NCI-H345 treated with DMSO at 0.1 percent for 48 hours (cell line): ENCODE measurements at regions not wholly inside any gene's neighbourhood (a gene's known extent, or its start where the extent isn't known, plus 50 kb on each side); places are given as distances from the start of the nearest gene placed in this dataset.
"Not testable (repeated sequence)": the region's sequence is repeated elsewhere in the genome, so short reads cannot be mapped to it uniquely, and the experiment has no call there.

Experiments
- DNase-seq: peaks from one replicate; lab custom pipeline; 2025; ENCODE audit not compliant: unreplicated experiment; lab: John Stamatoyannopoulos, UW

DNA sequence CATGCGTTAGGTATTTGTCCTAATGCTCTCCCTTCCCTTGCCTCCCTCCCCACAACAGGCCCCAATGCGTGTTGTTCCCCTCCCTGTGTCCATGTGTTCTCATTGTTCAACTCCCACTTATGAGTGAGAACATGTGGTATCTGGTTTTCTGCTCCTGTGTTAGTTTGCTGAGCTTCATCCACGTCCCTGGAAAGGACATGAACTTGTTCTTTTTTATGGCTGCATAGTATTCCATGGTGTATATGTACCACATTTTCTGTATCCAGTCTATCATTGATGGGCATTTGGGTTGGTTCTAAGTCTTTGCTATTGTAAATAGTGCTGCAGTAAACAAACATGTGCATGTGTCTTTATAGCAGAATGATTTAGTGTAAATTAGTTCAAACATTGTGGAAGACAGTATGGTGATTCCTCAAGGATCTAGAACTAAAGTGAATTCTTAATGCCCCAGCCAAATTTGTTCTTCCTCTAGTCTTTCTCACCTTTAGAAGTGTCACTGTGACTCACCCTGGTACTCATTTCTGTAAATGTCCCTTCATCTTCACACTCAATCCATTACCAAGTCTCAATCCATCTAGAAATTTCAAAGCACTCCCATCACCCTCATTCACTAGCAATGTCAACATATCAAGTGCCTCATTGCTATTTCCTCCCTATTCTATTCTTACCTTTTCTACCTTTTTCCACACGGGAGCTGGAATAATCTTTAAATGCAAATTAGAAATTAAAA lies 123.9 kb downstream of the MREG start:
- DNase-seq = not testable (repeated sequence)

- no peak for DNase-seq
Observed at GRCh38 chr2:215888680-215889079, 124.7 kb downstream of the MREG start.

DNA sequence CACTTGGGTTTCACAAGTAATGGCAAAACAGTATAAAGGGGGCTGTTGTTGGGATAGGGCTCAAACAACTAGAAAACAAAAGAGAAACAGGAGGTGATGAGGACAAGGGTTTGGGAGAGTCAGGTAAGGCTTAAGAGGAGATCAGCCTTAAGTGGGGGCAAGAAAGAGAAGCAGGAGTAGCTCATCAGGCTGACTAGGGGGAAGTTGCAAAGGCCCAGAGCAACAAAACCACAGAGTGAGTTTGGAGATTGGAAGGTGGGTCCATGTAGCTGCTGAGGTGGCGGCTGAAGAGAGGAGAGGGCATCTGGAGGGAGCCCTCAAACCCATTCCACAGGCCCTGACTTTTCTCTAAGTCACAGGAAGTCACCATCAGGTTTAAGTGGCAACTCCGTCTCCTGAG lies 126.0 kb downstream of the MREG start:
- DNase-seq = no peak

GRCh38 chr2:215886022-215886421 lies 127.3 kb downstream of the MREG start:
- no peak for DNase-seq

- DNase-seq = no peak
Observed at GRCh38 chr2:215885536-215885935, 127.8 kb downstream of the MREG start.

DNA sequence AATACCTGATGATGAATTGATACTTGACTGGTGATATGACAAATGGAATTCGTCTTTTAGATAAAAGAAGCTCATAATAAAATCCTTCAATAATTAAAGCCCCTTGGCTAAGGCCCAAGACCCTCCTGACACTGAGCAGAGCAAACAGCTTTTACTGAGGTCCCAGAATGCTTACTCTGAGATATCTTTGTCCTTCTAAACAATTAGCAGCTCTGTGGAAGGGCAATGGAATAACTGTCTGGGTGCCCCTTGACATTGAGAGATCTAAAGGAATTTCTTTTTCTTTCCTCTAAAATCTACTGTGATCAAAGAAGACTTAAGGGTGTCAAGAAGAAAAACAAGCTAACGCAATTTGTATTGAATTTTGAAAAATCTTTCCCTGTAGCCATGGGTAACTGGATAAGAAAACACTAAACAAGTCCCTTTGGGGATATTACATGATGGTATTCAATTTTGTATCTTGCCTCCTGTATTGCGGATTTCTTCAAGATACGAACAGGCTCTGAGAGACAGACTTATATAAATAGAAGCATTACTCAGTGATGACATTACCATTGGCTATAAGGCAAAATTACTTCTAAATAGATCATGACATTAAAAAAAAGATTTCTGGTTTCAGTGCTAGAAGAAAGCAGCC lies 128.8 kb downstream of the MREG start:
- no peak for DNase-seq

GRCh38 chr2:215883799-215884198 lies 129.6 kb downstream of the MREG start:
- no peak for DNase-seq

DNA sequence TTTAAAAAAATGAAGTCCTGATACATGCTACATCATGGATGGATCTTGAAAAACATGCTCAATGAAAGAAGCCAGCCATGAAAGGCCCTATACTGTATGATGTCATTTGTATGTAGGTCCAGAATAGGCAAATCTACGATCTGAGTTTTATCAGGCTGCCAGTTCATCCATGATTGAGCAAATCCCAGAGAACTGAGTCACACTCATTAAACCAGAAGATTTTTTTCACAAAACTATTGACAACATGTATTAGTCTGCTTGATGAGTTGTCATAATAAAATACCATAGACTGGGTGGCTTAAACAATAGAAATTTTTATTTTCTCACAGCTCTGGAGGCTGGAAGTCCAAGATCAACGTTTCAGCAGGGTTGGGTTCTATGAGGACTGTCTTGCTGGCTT lies 130.7 kb downstream of the MREG start:
- no peak for DNase-seq

DNA sequence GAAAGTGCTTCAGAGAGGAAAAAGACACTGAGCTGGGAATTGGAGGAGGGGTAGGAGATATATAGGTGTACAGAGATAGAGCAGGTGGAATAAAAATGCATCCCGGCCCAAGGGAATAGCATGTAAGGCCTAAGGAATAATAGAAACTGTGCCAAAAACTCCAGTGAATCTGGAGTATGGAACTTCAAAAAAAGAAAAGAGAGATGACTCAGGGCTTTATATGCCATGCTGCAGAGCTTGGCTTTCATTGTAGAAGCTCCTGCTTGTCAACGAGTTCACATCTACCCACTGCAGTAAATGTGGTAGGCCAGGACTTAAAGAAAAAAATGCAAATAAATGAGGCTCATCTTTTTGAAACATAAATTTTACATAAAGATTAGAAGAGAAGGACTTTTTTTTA lies 131.8 kb downstream of the MREG start:
- DNase-seq = no peak

- no peak for DNase-seq
Observed at GRCh38 chr2:215880970-215881369, 132.4 kb downstream of the MREG start.

- DNase-seq = no peak
Observed at GRCh38 chr2:215879977-215880940, 133.1 kb downstream of the MREG start.

- DNase-seq = no peak
Observed at GRCh38 chr2:215879331-215879730, 134.0 kb downstream of the MREG start.

- no peak for DNase-seq
Observed at GRCh38 chr2:215878476-215879063, 134.8 kb downstream of the MREG start.

- no peak for DNase-seq
Observed at GRCh38 chr2:215876937-215877238, 136.5 kb downstream of the MREG start.

- DNase-seq = no peak
Observed at GRCh38 chr2:215876139-215876936, 137.0 kb downstream of the MREG start.

DNA sequence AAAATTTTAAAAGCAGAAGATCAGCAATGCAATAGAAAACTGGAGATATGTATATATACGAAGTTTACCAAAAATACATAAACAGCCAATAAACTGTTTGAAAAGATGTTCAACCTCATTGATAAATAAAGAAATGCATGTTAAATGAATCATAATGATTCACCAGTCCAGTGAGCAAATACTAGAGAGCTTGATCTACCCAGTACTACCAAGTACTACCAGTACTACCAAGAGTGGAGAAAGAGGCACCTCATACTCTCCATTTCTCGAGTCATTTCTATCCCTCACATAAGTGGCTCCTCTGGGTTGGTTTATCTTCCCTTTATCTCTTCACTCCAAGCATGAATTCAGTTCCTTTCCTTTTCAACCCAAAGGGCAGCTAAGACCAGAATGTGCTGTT lies 138.9 kb downstream of the MREG start:
- DNase-seq = no peak

GRCh38 chr2:215870986-215871385 lies 142.4 kb downstream of the MREG start:
- DNase-seq = no peak

- no peak for DNase-seq
Observed at GRCh38 chr2:215870088-215870490, 143.3 kb downstream of the MREG start.

- DNase-seq = no peak
Observed at GRCh38 chr2:215868846-215869543, 144.4 kb downstream of the MREG start.

GRCh38 chr2:215866606-215867005 lies 146.7 kb downstream of the MREG start:
- no peak for DNase-seq
